SW480 (cell line): ENCODE measurements at regions not wholly inside any gene's neighbourhood (a gene's known extent, or its start where the extent isn't known, plus 50 kb on each side); places are given as distances from the start of the nearest gene placed in this dataset.

Experiments
- DNase-seq: peaks from one replicate; pipeline ENCODE4 v3.0.0-alpha.2; 2016; ENCODE audit warnings: low spot score

DNA sequence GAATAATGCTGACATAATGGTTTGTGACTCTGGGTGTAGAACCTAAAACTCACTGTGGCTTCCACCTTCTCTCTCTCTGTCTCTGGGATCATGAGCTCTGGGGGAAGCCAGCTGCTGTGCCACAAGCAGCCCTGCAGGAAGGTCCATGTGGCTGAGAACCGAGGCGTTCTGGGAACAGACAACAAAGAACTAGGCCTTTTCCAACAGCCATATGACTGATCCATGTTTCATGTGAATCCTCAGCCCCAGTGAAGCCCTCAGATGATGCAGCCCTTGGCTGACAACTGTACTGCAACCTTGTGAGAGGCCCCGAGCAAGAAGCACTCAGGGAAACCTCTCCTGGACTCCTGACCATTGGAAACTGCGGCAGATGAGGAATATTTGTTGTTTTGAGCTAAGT, 56.6 kb downstream of the HLA-G start:
- DNase-seq, result no peak

DNA sequence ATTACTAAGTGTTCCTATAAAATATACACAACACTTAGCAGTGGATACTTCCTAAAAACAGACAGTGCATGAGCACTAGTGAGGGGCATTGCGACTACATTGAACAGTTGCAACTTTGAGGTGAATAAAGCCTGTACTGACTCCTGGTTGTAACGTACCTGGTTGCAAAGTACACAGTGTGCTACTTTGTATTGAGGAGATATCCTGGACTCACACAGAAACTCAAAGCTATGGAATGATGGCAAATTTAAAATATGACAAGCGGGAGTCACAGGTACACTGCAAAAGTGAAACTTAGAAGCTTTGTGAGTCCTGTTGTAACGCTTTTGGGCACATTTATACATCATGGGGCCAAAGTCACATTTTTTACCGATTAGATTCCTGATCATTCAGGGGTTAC, 55.6 kb upstream of the HLA-A start:
- DNase-seq, result no peak

DNA sequence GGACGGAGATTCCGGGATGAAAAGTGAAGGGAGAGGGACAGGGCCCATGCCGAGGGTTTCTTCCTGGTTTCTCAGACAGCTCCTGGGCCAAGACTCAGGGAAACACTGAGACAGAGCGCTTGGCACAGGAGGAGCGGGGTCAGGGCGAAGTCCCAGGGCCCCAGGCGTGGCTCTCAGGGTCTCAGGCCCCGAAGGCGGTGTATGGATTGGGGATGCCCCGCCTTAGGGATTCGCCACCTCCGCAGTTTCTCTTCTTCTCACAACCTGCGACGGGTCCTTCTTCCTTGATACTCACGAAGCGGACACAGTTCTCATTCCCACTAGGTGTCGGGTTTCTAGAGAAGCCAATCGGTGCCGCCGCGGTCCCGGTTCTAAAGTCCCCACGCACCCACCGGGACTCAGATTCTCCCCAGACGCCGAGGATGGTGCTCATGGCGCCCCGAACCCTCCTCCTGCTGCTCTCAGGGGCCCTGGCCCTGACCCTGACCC, 55.0 kb upstream of the HLA-A start:
- peak; percentile 26 for DNase-seq

DNA sequence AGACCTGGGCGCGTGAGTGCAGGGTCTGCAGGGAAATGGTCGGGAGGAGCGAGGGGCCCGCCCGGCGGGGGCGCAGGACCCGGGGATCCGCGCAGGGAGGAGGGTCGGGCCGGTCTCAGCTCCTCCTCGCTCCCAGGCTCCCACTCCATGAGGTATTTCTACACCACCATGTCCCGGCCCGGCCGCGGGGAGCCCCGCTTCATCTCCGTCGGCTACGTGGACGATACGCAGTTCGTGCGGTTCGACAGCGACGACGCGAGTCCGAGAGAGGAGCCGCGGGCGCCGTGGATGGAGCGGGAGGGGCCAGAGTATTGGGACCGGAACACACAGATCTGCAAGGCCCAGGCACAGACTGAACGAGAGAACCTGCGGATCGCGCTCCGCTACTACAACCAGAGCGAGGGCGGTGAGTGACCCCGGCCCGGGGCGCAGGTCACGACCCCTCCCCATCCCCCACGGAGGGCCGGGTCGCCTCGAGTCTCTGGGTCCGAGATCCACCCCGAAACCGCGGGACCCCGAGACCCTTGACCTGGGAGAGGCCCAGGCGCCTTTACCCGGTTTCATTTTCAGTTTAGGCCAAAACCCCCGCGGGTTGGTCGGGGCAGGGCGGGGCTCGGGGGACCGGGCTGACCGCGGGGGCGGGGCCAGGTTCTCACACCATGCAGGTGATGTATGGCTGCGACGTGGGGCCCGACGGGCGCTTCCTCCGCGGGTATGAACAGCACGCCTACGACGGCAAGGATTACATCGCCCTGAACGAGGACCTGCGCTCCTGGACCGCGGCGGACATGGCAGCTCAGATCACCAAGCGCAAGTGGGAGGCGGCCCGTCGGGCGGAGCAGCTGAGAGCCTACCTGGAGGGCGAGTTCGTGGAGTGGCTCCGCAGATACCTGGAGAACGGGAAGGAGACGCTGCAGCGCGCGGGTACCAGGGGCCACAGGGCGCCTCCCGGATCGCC, 54.2 kb upstream of the HLA-A start:
- peak; percentile 24 for DNase-seq
